ENCODE measurements at regions not wholly inside any gene's neighbourhood (a gene's known extent, or its start where the extent isn't known, plus 50 kb on each side); places are given as distances from the start of the nearest gene placed in this dataset.

DNA sequence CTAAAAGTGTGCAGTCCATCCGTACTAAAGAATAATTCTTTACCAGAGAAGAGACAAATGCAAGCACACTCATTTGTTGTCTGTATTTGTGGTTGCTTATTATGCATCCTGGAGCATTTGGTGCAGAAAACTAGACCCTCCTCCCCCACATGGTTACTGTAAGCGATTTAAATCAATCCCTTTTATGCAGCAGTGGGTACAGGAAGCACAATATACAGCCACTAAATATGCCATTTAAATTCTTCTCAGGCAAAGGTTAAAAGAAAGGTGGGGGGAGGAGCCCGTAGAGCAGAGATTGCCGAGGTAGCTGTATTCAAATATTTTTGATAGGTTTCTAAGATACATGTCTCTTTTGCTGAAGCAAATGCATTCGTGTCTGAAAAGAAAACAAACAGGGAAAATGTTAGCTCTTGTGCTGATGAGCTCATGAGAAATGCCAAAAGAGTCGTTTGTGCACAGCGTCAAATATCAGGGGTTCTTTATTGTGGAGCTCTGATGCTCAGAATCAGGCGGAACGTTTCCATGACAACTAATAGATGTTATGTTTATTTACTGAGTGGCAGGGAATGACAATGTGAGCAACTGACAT is 131.3 kb upstream of the NPVF start:
- TF ChIP-seq GATA1 (IDR thresholded peaks at IDR 0.05; ENCODE audit: low read depth, low read length) (no peak), POLR2A (IDR thresholded peaks at IDR 0.05; ENCODE audit: low read length) (no peak)
- DNase-seq, result no peak

DNA sequence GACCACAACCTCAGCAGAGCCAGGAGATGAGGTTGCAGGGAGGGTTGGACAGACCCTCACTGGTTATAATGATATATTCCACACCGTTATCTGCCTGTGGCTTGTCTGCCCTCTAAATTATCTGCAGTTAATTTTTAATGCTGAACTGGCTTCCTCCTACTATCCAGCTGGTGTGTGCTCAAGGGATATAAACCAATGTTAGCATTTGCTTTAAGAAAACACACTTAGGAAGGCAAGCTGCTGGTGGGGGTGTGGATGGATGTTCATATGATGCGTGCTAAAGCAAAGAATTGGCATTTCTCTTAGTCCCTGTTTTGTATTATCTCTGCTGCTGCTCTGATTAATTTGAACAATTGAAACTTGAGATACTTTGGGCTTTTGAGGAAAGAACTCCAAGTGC is 132.2 kb upstream of the NPVF start:
- TF ChIP-seq POLR2A (IDR thresholded peaks at IDR 0.05; ENCODE audit: low read length), result no peak
- TF ChIP-seq GATA1 (IDR thresholded peaks at IDR 0.05; ENCODE audit: low read depth, low read length), result no peak
- DNase-seq, result no peak

DNA sequence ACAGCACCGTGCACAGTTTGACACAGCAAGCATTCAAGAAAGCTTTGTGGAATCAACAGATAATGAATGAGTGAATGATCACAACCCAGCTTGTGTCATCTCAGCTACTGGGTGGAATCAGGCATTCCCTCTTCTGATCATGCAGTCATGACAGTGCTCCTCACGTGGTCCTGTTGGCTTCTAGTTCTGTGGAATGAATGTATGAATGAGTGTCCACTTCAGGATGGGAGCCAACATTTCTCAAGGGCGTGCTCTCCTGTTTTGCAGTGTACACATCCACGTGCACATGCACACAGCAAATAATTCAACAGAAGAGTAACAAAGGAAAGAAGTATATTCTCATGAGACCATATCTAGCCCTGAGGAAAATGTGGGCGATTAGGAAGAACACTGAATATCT is 133.1 kb upstream of the NPVF start:
- no peak for DNase-seq
- TF ChIP-seq GATA1 (IDR thresholded peaks at IDR 0.05; ENCODE audit: low read depth, low read length) (no peak), POLR2A (IDR thresholded peaks at IDR 0.05; ENCODE audit: low read length) (no peak)

DNA sequence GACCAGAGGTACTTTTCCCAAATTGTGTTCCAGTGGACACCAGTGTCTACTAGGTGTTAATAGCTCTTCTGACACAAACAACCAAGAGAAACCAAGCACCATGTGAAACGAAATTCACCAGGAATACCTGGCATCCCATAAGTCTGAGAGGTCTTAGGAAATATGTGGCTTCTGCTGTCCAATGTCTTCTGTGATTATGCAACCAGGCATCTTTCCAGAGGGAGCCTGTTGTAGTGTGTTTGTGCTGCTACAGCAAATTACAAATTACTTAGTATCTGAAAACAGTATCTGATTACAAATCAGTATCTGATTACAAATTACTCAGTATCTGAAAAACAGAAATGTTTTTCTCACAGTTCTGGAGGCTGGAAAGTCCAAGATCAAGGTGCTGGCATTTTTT is 133.6 kb upstream of the NPVF start:
- TF ChIP-seq GATA1 (IDR thresholded peaks at IDR 0.05; ENCODE audit: low read depth, low read length), result no peak
- no peak for TF ChIP-seq POLR2A (IDR thresholded peaks at IDR 0.05; ENCODE audit: low read length)
- no peak for DNase-seq

DNA sequence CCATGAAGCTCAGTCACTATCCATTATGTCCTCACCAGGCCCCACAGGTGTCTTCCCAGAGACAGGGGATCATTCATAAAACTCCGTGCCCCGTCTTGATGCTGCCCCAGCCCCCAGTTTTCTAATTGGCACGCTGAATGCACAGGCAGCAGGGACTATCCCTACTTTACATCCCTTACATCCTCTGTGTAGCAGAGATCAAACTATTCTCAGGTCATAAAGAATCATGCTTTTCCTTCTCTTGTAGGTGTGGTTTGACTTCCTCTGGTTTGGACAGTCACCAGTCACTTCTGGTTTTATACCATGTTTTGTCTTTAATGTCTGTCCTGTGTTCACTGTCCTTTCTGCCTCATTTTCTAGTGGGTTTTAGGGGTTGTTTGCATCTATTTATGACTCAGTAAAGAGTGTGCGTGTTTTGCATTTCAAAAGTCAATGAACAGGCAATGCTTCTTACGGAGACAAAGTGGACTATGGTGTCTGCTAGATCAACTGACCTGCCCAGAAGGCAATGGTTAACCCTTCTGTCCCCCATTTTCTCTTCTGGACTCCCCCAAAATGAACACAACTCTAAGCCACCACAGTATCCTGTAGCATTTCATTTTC is 140.4 kb upstream of the NPVF start:
- TF ChIP-seq GATA1 (IDR thresholded peaks at IDR 0.05; ENCODE audit: low read depth, low read length) (no peak), POLR2A (IDR thresholded peaks at IDR 0.05; ENCODE audit: low read length) (no peak)
- no peak for DNase-seq

DNA sequence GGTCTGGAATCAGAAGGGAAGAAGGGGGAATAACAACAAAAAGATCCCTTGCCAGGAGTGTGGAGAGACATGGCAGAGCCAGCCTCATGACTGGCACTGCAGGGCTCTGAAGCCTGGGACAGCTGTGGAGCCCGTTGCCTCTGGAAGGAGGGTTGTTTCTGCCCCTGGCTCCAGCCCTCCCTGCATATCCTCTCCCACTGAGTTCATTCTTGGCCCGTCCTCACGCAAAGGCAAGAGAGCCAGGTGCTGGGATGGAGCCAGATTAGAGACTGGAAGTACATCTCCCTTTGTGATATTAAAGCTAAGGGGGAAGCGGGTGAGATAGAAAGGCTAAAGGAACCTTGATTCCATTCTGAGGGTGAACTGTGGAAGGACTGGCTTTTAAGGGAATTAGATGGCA is 141.5 kb upstream of the NPVF start:
- no peak for DNase-seq
- TF ChIP-seq GATA1 (IDR thresholded peaks at IDR 0.05; ENCODE audit: low read depth, low read length) (no peak), POLR2A (IDR thresholded peaks at IDR 0.05; ENCODE audit: low read length) (no peak)

DNA sequence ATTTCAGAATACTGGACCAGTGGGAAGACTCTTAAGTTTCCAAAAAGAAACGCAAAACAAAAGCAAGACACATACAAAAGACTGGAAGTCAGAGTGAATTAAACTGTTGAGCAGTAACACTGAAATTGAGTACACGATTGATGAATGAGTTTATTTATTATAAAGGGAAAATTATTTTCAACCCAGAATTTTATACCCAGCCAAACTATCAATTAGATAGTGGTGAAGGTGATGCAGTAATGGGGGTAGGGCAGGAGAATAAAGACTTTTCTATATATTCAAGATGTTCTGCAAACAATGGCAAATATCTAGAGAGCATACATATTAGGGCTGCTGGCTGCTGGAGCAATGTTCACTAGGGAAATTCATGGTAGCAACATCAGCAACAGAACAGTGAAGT is 143.7 kb upstream of the NPVF start:
- no peak for DNase-seq
- TF ChIP-seq POLR2A (IDR thresholded peaks at IDR 0.05; ENCODE audit: low read length), result no peak
- no peak for TF ChIP-seq GATA1 (IDR thresholded peaks at IDR 0.05; ENCODE audit: low read depth, low read length)

DNA sequence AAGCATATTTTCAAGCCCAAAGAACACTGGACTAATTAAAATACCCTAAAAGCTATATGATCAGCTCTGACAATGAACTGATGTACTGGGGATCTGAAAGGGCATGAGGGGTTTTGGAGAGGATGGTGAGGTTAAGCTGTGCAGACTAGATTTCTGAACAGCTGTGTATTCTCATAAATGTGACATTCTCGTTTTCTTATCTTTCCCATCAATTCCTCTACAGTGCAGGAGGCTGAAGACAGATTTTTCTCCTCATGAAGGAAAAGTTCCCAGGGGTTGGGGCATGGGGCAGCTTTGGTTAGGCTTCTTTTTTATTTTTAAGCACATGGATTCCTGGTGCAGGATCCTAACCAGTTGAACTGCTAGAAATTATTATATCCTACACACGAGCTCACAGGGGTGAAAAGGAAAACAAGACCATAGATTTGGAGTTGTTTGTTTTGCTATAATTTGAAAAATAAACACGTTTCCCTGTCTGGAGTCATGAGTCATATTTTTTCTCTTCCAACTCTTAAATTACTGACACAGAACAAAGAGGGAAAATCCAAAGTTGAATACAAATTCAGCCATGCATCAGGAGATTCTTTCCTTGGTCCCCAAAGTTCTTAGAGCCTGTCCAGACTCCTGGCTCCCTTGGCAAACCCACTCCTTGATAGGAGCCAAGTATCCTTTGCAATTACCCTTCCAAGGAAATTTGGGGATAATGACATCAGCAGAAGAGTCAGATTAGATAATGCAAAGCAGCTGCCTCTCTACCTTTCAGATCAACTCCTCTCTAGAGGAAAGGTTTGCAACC is 147.7 kb upstream of the NPVF start:
- TF ChIP-seq GATA1 (IDR thresholded peaks at IDR 0.05; ENCODE audit: low read depth, low read length) (no peak), POLR2A (IDR thresholded peaks at IDR 0.05; ENCODE audit: low read length) (no peak)
- DNase-seq, result no peak

DNA sequence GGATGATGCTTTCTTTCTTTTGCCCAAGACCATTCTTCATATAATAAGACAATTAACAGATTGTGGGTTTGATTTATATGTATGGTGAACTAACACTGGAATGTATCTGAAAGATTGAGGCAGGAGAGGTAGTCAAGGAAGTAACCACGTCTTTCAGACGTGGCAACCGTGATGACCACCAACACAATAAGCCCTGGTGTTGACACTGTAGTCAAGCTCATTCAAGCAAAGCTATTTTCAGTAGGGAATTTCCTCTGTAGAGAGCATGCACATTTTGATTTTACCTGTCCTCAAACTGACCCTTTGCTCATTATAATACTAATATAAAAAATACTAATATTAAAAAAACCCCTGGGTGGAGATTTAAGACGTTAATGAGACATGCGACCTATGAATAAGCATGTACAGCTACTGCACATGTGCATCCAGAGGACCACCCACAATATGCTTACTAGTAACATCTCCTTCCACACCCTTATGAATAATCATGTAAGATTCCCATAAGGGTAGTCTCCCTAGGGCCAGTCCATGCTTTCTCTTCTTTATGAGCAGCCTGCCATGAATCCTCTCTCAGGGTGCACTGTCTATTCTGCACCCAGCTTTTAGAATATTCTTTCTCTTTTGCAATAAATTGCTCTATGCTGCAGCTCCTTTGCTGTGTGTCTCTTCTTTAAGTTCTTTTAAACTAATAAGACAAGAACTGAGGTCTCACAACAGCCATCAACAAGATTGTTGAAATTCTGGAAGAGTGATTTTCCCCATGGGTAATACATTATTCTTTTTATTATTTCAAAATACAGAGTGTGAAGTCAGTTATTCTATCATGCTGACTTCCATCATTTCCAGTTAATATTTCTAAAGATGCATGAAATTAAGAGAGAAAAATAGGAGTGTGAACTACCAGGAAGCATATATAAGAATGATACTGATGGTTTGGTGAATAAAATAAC is 151.3 kb upstream of the NPVF start:
- DNase-seq, result no peak
- TF ChIP-seq POLR2A (IDR thresholded peaks at IDR 0.05; ENCODE audit: low read length) (no peak), GATA1 (IDR thresholded peaks at IDR 0.05; ENCODE audit: low read depth, low read length) (no peak)

DNA sequence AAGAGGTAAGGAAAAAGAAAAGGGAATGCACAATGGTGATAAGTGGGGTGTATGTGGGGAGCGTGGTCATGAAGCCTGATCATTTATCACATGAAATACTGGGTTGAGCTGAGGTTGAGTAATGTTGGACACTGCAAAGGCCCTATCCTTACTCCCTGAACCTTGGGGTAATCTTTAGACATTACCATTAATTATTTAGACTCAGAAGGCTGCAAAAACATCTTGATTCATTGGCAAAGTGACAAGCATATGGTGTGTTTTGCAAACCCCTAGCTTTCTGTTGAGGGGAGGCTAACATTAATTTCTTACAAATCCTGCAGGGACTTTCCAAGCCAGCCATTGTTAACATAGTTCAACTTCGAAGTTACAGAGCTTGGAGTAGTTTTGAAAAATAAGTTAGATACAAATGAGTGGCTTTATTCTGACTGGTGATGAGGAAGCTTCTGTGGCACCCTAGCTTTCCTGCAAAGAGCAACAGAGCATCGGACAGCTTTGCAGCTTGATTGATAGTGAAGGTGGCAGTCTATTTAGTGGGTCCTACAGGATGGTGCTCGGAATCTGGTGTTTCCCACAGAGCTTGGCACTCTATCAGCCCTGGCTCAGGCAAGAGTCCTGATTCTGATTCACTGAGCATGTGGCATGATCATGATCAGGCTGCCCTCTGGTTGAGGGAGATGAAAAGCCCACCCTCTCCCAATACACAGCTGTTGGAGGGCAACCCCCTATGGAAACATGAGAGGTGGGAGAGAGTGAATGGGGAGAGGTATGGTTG is 153.7 kb upstream of the NPVF start:
- TF ChIP-seq GATA1 (IDR thresholded peaks at IDR 0.05; ENCODE audit: low read depth, low read length) (no peak), POLR2A (IDR thresholded peaks at IDR 0.05; ENCODE audit: low read length) (no peak)
- no peak for DNase-seq

DNA sequence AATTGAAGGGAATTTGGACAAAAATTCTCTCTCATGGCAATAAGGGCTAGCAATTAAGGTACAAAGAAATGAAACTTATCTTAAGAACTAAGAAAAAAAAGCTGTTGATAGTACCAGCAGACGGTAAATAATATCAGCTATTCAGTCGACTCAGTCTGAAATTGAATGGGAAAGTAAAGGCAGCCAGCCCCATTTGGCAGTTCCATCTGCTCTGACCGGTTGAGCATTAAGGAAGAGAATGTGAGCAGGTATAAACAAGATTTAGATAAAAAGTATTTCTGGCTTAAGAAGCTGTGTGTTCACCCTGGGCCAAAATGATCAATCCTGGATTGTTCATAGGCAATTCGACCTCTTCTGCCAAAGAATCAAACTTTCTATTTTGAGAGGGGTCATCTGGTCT is 154.6 kb upstream of the NPVF start:
- no peak for DNase-seq
- no peak for TF ChIP-seq POLR2A (IDR thresholded peaks at IDR 0.05; ENCODE audit: low read length)
- TF ChIP-seq GATA1 (IDR thresholded peaks at IDR 0.05; ENCODE audit: low read depth, low read length), result no peak

DNA sequence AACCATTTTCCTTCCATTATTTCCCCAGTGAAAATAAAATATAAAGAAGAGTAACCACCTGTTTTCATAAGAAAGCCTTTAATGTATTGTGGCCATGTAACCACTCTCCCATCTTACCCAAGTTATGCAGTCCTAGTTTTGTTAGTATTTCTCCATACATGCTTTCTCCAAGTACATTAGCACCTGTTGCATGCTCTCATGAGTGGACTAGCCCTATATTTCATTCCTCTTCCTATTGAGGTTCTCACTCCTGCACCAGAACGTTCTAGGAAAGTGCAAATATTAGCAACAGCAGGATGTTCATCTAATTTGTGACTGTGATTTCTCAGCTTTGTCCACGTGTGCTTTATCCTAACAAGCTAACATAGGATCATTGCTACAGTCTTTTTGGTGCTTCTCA is 155.1 kb upstream of the NPVF start:
- no peak for TF ChIP-seq POLR2A (IDR thresholded peaks at IDR 0.05; ENCODE audit: low read length)
- TF ChIP-seq GATA1 (IDR thresholded peaks at IDR 0.05; ENCODE audit: low read depth, low read length), result no peak
- DNase-seq, result no peak

Measured in erythroblast (primary cell).